A549 (cell line): ENCODE measurements at regions not wholly inside any gene's neighbourhood (a gene's known extent, or its start where the extent isn't known, plus 50 kb on each side); places are given as distances from the start of the nearest gene placed in this dataset.

Experiments
- ATAC-seq, 2 experiments: fragments of 200-7000 bp in 1 of 2; fragments of >200 bp in 1 of 2; cut with Nextera tagmentation in 1 of 2; cut with Tn5 transposase in 1 of 2; 3 replicates each; pipeline versions ENCODE4 v1.8.0 to v1.9.1; 2018 to 2020; ENCODE audit warnings: mild to moderate bottlenecking in 1 of 2, moderate library complexity in 1 of 2
- CTCF ChIA-PET: fragments of 300-600 bp; sonication (Branson Sonifier 250); formaldehyde crosslinking; extraction: SDS; loops from one replicate; lab custom pipeline; 2021; ENCODE audit warnings: antibody characterized with exemption, inconsistent platforms; lab: Yijun Ruan, JAX
- POLR2A ChIA-PET: fragments of 350-600 bp; formaldehyde crosslinking; extraction: SDS; loops from one replicate; lab custom pipeline; 2021; ENCODE audit warnings: antibody characterized with exemption, inconsistent platforms; lab: Yijun Ruan, JAX
- DNase-seq, 2 experiments: peaks; one replicate each; pipeline versions ENCODE4 v3.0.0 to v3.0.0-alpha.2; 2011 to 2016; ENCODE audit warnings: low read depth in 1 of 2, low spot score in 1 of 2
- FAIRE-seq: peaks from 2 replicates; lab custom pipeline; 2011; peaks lifted over from hg19 to GRCh38; lab: Jason Lieb, UNC
- H3K27ac ChIP-seq, 2 experiments: fragments of >200 bp; sonication (Bioruptor Twin); formaldehyde crosslinking; 3 replicates each; pipeline ENCODE4 v1.5.1; 2016 to 2017
- H3K4me1 ChIP-seq: fragments of >200 bp; sonication (Bioruptor Twin); formaldehyde crosslinking; 3 replicates; pipeline ENCODE4 v1.6.1; 2016
- H3K4me2 ChIP-seq: fragments of >200 bp; sonication (Bioruptor Twin); formaldehyde crosslinking; 3 replicates; pipeline ENCODE4 v1.6.1; 2016
- H3K4me3 ChIP-seq: fragments of >200 bp; sonication (Bioruptor Twin); formaldehyde crosslinking; 3 replicates; pipeline ENCODE4 v1.5.1; 2016
- H3K9me3 ChIP-seq: fragments of >200 bp; sonication (Bioruptor Twin); formaldehyde crosslinking; 3 replicates; pipeline ENCODE4 v1.6.1; 2016
- CBX8 ChIP-seq: fragments of 200-600 bp; sonication (generic); IDR thresholded peaks from 2 replicates; pipeline ENCODE4 v1.6.1; 2016
- CHD2 ChIP-seq: fragments of 150-350 bp; IDR thresholded peaks from 2 replicates; pipeline ENCODE4 v1.6.1; 2014; ENCODE audit warnings: low read length; ENCODE audit not compliant: partially characterized antibody
- EHF ChIP-seq: fragments of 250-450 bp; sonication (Bioruptor Pico); IDR thresholded peaks from 2 replicates; pipeline ENCODE4 v1.5.0; 2020; ENCODE audit warnings: mild to moderate bottlenecking
- EHMT2 ChIP-seq: fragments of 200-600 bp; sonication (generic); IDR thresholded peaks from 2 replicates; pipeline ENCODE4 v1.6.1; 2016; ENCODE audit warnings: antibody characterized with exemption, low read depth, mild to moderate bottlenecking, moderate library complexity
- FOSB ChIP-seq: fragments of 250-450 bp; sonication (Bioruptor Pico); IDR thresholded peaks from 2 replicates; pipeline ENCODE4 v1.5.0; 2020; ENCODE audit warnings: mild to moderate bottlenecking, moderate library complexity
- FOSL2 ChIP-seq, 2 experiments: fragments of 450-650 bp in 1 of 2; fragments of >200 bp in 1 of 2; sonication (Bioruptor Twin) in 1 of 2; formaldehyde crosslinking; IDR thresholded peaks; 2 replicates each; pipeline versions ENCODE4 v1.5.0 to v1.6.1; 2016 to 2020; ENCODE audit warnings: mild to moderate bottlenecking in 1 of 2, moderate library complexity in 1 of 2
- HDAC2 ChIP-seq: fragments of 200-600 bp; sonication (generic); IDR thresholded peaks from 2 replicates; pipeline ENCODE4 v1.6.1; 2016
- HOXA7 ChIP-seq: fragments of 250-450 bp; sonication (Bioruptor Pico); IDR thresholded peaks from 2 replicates; pipeline ENCODE4 v1.5.0; 2020; ENCODE audit warnings: mild to moderate bottlenecking, moderate library complexity
- JUNB ChIP-seq: fragments of >200 bp; sonication (Bioruptor Twin); formaldehyde crosslinking; IDR thresholded peaks from 2 replicates; pipeline ENCODE4 v1.6.1; 2016
- KDM1A ChIP-seq: fragments of 200-600 bp; sonication (generic); IDR thresholded peaks from 2 replicates; pipeline ENCODE4 v1.6.1; 2016; ENCODE audit warnings: low read depth, mild to moderate bottlenecking
- KDM5A ChIP-seq: fragments of 200-600 bp; sonication (generic); IDR thresholded peaks from 2 replicates; pipeline ENCODE4 v1.6.1; 2016; ENCODE audit warnings: antibody characterized with exemption, mild to moderate bottlenecking
- NFE2L2 ChIP-seq: fragments of 150-350 bp; conservative IDR thresholded peaks from 2 replicates; pipeline ENCODE4 v1.6.1; 2014; ENCODE audit warnings: low read length
- POLR2AphosphoS2 ChIP-seq: conservative IDR thresholded peaks from 2 replicates; pipeline ENCODE4 v1.6.1; 2012; ENCODE audit warnings: low read length, improper control_type of control experiment, inconsistent platforms
- RCOR1 ChIP-seq: fragments of 150-350 bp; IDR thresholded peaks from 2 replicates; pipeline ENCODE4 v1.6.1; 2014; ENCODE audit warnings: antibody characterized with exemption, low read length, low read depth
- RFX5 ChIP-seq: fragments of 450-650 bp; IDR thresholded peaks from 2 replicates; pipeline ENCODE4 v1.7.1; 2014; ENCODE audit warnings: antibody characterized with exemption, mild to moderate bottlenecking, moderate library complexity
- ZC3H11A ChIP-seq: fragments of 450-650 bp; IDR thresholded peaks from 2 replicates; pipeline ENCODE4 v1.6.1; 2014; ENCODE audit warnings: antibody characterized with exemption, mild to moderate bottlenecking
- WGBS: methylation state at CpG from one replicate; pipeline ENCODE4 v1.1.6; 2017; ENCODE audit errors: missing lambda C conversion rate; 5-methylcytosine and 5-hydroxymethylcytosine counted together
- TF ChIP-seq, protein P1 (sequence below): IDR thresholded peaks from 2 replicates; pipeline ENCODE4 v1.6.1; 2012
- TF ChIP-seq, protein P2 (sequence below): fragments of 450-650 bp; IDR thresholded peaks from 2 replicates; pipeline ENCODE4 v1.6.1; 2014; ENCODE audit warnings: antibody characterized with exemption
- TF ChIP-seq, protein P3 (sequence below): IDR thresholded peaks from 2 replicates; pipeline ENCODE4 v1.6.1; 2012; ENCODE audit warnings: low read depth, borderline replicate concordance
- TF ChIP-seq, protein P4 (sequence below): fragments of >200 bp; sonication (Bioruptor Twin); formaldehyde crosslinking; IDR thresholded peaks from 3 replicates; pipeline ENCODE4 v1.6.1; 2016
- TF ChIP-seq, protein P5 (sequence below): fragments of >200 bp; sonication (Bioruptor Twin); formaldehyde crosslinking; IDR thresholded peaks from 3 replicates; pipeline ENCODE4 v1.5.1; 2016
- TF ChIP-seq, protein P6 (sequence below): fragments of 250-450 bp; sonication (Bioruptor Pico); IDR thresholded peaks from 2 replicates; pipeline ENCODE4 v1.5.0; 2020; ENCODE audit warnings: low read depth, mild to moderate bottlenecking, moderate library complexity

DNA sequence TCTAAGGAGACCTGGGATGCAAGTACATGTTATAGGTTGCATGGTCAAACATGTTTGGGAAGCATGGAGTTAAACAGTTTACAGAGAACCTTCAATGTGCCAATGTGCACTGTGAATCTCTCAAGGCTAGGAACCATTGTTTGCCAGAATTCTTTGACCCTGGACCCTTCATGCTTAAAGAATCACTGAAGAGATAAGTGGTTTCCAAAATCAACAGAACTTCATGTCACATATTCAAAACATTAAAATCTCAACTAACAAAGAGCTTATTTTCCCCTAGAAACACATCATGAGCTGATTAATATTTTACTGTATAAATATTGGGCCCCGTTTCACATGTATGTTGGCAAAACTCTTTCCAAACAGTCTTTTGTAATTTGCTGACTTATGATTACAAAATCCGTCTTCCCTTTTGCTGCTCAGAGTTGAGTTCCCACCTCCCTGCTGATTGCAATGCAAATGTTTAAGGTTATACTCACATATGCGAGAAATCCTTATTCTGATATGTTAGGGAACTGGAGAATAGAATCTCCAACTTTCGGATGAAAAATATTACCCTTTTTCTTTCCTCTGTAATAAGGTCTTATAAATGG is 380.2 kb downstream of the DIPK2A start:
- 33% methylated on average over 4 of the region's 4 CpGs for WGBS
- Histone ChIP-seq H3K9me3 (no peaks in the 10 kb centered on the region), H3K4me2 (no peak overlapping the region), H3K4me1 (no peaks in the 10 kb centered on the region), H3K27ac (no peak overlapping the region), H3K4me3 (no peak overlapping the region)
- FAIRE-seq = no peak
- ATAC-seq = no peak
- ChIA-PET CTCF (no interaction called here), POLR2A (no interaction called here)
- no peak for TF ChIP-seq POLR2AphosphoS2
- no peak for TF ChIP-seq NFE2L2
- TF ChIP-seq, protein P1, sequence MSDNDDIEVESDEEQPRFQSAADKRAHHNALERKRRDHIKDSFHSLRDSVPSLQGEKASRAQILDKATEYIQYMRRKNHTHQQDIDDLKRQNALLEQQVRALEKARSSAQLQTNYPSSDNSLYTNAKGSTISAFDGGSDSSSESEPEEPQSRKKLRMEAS = no peak
- TF ChIP-seq HDAC2 = no peak
- TF ChIP-seq CHD2 = no peak
- no peak for TF ChIP-seq KDM1A
- DNase-seq = no peak

DNA sequence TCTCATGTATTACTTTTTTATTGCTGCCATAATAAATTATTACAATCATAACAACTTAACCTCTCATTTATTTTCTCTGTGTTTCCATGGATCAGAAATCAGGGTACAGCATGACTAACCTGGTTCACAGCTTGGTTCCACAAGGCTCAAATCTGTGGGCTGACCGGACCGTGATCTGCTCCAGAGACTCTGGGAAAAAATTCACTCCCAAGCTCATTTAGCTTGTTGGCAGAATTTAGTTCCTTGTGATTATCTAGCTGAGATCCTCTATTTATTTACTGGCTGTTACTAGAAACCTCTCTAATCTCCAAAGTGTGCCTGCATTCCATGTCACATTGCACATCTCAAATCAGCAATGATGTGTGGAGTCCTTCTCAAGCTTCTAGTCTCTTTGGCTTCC is 386.6 kb downstream of the DIPK2A start:
- no peak for ATAC-seq
- H3K9me3 ChIP-seq = no peaks in the 10 kb centered on the region
- no peak overlapping the region for H3K4me2 ChIP-seq
- WGBS = 12% methylated on average over 2 of the region's 2 CpGs
- CTCF ChIA-PET = no interaction called here
- H3K4me3 ChIP-seq = no peak overlapping the region
- no peaks in the 10 kb centered on the region for H3K4me1 ChIP-seq
- no peak for TF ChIP-seq HOXA7 (CRISPR knock-in tag)
- TF ChIP-seq, all 56 proteins: peak for 0
- H3K27ac ChIP-seq = no peak overlapping the region
- POLR2A ChIA-PET = no interaction called here
- FAIRE-seq (no peak), DNase-seq (no peak)

DNA sequence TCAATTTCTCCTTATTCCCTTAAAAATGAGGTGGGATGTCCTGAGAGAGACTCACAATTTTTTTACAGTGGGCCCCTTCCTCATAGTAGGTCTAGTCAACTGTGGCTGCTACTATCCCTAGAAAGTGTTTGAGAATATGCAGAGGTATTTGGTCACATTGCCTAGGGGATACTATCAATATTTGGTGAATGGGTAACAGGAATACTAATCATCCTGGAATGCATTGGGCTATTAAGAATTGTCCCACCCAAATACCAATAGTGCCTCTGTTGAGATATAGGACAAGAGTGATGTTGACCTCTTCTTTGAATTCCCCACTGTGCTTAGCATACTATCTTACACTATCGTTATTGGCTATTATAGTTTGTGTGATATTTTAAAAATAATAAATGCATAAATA is 389.4 kb downstream of the DIPK2A start:
- WGBS = 14% methylated on average over 1 of the region's 1 CpG
- Histone ChIP-seq H3K4me1 (no peaks in the 10 kb centered on the region), H3K9me3 (no peaks in the 10 kb centered on the region), H3K27ac (no peak overlapping the region), H3K4me3 (no peak overlapping the region), H3K4me2 (no peak overlapping the region)
- no peak for FAIRE-seq
- ChIA-PET CTCF (no interaction called here), POLR2A (no interaction called here)
- no peak for ATAC-seq
- DNase-seq = no peak
- TF ChIP-seq EHF (CRISPR knock-in tag) = no peak
- TF ChIP-seq, protein P2, sequence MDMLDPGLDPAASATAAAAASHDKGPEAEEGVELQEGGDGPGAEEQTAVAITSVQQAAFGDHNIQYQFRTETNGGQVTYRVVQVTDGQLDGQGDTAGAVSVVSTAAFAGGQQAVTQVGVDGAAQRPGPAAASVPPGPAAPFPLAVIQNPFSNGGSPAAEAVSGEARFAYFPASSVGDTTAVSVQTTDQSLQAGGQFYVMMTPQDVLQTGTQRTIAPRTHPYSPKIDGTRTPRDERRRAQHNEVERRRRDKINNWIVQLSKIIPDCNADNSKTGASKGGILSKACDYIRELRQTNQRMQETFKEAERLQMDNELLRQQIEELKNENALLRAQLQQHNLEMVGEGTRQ = no peak
- TF ChIP-seq, protein P3, sequence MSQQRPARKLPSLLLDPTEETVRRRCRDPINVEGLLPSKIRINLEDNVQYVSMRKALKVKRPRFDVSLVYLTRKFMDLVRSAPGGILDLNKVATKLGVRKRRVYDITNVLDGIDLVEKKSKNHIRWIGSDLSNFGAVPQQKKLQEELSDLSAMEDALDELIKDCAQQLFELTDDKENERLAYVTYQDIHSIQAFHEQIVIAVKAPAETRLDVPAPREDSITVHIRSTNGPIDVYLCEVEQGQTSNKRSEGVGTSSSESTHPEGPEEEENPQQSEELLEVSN = no peak
- TF ChIP-seq, protein P4, sequence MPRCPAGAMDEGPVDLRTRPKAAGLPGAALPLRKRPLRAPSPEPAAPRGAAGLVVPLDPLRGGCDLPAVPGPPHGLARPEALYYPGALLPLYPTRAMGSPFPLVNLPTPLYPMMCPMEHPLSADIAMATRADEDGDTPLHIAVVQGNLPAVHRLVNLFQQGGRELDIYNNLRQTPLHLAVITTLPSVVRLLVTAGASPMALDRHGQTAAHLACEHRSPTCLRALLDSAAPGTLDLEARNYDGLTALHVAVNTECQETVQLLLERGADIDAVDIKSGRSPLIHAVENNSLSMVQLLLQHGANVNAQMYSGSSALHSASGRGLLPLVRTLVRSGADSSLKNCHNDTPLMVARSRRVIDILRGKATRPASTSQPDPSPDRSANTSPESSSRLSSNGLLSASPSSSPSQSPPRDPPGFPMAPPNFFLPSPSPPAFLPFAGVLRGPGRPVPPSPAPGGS = no peak
- TF ChIP-seq ZC3H11A = no peak
- no peak for TF ChIP-seq CBX8
- no peak for TF ChIP-seq CHD2

DNA sequence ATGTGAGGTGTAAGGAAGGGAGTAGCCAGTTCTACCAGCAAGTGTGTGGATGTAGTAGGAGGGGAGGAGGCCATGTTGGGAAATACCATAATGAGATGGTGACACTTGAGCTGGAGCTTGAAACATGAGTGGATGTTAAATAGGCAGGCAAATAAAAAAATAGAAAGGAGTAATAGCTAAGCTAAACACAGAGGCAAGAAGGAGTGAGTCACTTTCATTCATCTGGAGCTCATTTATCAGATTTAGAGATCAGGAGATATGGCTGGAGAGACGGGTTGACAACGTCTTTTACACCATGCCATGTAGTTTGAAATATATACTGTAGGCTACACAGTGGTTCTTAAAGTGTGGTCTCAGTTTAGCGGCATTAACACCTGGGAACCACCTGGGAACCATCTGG is 390.5 kb downstream of the DIPK2A start:
- TF ChIP-seq, protein P5, sequence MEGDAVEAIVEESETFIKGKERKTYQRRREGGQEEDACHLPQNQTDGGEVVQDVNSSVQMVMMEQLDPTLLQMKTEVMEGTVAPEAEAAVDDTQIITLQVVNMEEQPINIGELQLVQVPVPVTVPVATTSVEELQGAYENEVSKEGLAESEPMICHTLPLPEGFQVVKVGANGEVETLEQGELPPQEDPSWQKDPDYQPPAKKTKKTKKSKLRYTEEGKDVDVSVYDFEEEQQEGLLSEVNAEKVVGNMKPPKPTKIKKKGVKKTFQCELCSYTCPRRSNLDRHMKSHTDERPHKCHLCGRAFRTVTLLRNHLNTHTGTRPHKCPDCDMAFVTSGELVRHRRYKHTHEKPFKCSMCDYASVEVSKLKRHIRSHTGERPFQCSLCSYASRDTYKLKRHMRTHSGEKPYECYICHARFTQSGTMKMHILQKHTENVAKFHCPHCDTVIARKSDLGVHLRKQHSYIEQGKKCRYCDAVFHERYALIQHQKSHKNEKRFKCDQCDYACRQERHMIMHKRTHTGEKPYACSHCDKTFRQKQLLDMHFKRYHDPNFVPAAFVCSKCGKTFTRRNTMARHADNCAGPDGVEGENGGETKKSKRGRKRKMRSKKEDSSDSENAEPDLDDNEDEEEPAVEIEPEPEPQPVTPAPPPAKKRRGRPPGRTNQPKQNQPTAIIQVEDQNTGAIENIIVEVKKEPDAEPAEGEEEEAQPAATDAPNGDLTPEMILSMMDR = no peak
- TF ChIP-seq EHMT2 (no peak), RFX5 (no peak), JUNB (no peak), KDM5A (no peak), RCOR1 (no peak), CHD2 (no peak), NFE2L2 (no peak), ZC3H11A (no peak), FOSL2 (IDR thresholded peaks at IDR 0.05) (no peak), FOSL2 (CRISPR knock-in tag; IDR thresholded peaks at IDR 0.05) (no peak), FOSB (CRISPR knock-in tag) (no peak), HDAC2 (no peak)
- TF ChIP-seq, protein P6, sequence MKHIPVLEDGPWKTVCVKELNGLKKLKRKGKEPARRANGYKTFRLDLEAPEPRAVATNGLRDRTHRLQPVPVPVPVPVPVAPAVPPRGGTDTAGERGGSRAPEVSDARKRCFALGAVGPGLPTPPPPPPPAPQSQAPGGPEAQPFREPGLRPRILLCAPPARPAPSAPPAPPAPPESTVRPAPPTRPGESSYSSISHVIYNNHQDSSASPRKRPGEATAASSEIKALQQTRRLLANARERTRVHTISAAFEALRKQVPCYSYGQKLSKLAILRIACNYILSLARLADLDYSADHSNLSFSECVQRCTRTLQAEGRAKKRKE (CRISPR knock-in tag) = no peak
- Histone ChIP-seq H3K27ac (no peak overlapping the region), H3K4me3 (no peak overlapping the region), H3K4me1 (no peaks in the 10 kb centered on the region), H3K4me2 (no peak overlapping the region), H3K9me3 (no peaks in the 10 kb centered on the region)
- WGBS = 0% methylated on average over 3 of the region's 3 CpGs
- FAIRE-seq (no peak), ATAC-seq (no peak), DNase-seq (no peak)
- POLR2A ChIA-PET = no interaction called here
- CTCF ChIA-PET = no interaction called here
